ENCODE measurements at regions not wholly inside any gene's neighbourhood (a gene's known extent, or its start where the extent isn't known, plus 50 kb on each side); places are given as distances from the start of the nearest gene placed in this dataset.

DNA sequence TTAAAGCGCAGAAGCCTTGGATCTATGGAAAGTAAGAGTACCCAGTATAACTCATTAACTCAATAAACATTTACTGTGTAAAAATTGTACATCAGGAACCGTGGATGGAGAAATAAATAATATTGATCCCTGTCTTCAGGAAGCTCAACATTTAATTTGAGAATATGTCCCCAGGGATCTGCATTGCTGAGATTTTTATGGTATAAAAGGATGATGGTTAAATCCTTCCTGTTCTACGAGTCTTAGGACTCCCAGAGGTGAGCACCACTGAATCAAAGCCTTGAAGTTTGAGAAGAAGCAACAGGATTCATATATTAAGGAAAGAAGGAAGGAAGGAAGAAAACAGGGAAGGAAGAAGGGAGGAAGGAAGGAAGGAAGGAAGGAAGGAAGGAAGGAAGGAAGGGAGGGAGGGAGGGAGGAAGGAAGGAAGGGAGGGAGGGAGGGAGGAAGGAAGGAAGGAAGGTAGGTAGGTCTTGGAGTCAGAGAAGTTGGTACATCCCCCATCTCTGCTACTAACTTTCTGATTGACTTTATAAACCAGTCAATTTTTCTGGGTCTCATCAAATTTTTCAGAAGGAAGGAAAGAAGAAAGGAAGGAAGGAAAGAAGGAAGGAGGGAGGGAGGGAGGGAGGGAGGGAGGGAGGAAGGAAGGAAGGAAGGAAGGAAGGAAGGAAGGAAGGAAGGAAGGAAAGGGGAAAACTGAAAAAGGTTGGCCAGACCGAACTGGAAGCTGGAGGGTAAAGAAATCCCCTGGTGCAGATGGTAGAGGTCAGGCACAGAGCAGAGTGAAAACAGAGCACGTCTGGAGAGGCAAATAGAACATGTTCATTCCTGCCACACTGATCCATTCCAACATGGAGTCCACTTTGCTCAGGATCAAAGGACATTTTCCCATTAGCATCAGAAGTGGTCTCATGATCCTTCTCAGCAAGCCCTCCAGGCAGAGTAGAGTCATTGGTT is 422.2 kb upstream of the CDH11 start:
- no peak for DNase-seq (ENCODE audit: low read depth)

- DNase-seq (ENCODE audit: low read depth) = no peak
These were observed 419.8 kb upstream of the CDH11 start for GRCh38 chr16:65541646-65542045.

GRCh38 chr16:65540901-65541300 is 419.0 kb upstream of the CDH11 start:
- no peak for DNase-seq (ENCODE audit: low read depth)

DNA sequence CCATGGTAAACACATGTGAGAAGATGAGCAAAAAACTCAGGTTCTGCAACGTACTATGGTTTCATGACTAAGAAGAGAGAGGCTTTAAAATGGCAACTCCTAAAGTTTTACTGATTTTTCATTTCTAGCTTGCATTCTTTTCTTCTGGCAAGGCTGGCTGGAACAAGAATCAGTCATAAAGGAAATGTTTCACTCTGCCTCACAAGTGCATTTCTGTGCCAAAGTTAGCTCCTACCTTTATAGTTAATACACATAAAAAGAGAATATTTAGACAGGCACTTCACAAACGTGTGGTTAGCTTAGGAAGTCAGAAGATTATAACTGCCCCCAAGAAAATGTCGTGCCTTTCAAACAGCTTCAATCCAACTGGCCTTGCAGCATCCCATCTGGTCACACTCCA is 417.1 kb upstream of the CDH11 start:
- DNase-seq (ENCODE audit: low read depth) = no peak

- no peak for DNase-seq (ENCODE audit: low read depth)
These were observed 415.5 kb upstream of the CDH11 start for GRCh38 chr16:65537336-65537735.

DNA sequence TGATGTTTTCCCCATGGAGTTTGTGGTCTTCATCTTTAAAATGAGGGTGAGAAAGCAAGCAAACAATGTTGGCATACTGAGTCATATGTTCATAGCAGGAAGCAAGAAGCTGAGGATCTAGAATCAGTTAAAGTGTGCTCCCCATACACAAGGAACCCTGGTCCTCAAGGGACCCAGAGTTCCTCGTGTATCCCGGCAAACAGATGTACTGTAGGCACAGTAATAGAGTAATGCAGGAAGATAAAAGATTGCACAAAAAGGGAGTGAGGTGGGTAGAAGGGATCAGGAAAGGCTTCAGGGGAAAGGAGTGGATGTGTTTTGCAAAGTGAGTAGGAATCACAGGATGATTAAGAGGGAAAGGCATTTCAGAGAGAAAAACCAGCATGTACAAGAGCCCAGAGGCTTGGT is 412.3 kb upstream of the CDH11 start:
- no peak for DNase-seq (ENCODE audit: low read depth)

DNA sequence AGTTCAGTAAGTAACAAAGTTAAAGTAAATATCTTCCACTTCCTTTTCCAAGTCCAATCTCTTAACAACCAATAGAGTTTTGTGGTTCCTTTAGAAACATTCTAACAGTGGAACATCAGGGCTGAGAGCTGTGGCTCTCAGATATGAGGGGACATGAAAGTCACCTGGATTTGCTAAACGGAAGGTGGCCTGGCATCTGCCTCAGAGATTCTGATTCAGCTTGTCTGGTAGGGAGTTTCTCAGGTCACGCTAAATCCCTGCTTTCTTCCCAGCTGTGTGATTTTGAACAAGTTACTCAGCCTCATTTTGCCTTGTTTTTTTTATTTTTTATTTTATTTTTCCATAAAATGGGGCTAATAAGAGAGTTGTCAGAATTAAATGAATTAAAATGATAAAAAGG is 411.0 kb upstream of the CDH11 start:
- DNase-seq (ENCODE audit: low read depth) = no peak

- DNase-seq (ENCODE audit: low read depth) = no peak
These were observed 410.4 kb upstream of the CDH11 start for GRCh38 chr16:65532258-65532657.

- no peak for DNase-seq (ENCODE audit: low read depth)
These were observed 409.6 kb upstream of the CDH11 start for GRCh38 chr16:65531475-65531874.

DNA sequence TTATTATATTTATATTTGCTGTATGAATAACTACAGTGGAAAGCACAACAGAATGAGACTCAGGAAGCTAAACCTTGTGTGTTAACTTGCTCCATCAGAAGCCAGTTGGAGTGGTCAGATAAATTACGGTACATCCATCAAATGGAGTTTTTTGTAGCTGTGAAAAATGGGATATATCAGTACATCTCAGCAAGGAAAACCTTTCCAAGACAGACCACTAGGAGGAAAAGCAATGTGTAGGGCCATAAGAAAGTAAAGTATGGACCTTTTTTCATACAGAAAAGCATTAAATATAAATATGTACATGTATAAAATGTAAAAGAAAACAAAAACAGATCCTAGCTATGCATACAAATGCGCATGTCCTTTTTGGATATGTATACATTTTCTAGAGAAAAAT is 403.8 kb upstream of the CDH11 start:
- no peak for DNase-seq (ENCODE audit: low read depth)

DNA sequence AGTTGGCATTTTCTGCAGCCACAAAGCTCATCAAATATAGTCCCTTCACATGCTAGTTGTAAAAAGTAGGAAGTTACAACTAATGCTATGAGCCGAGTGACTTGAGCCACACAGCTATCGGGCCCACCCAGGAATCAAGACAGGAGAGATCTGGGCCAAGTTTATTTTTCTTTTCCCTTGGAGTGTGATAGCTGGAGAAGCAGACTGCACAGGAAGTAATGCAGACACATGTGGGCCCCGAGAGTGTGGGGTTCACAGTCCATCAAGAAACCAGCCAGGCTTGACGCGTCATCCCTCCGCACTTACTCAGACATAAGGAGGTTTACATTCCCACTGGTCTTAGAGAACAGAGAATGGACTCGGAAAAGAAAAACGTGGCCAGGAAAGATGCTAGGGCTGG is 403.1 kb upstream of the CDH11 start:
- no peak for DNase-seq (ENCODE audit: low read depth)

DNA sequence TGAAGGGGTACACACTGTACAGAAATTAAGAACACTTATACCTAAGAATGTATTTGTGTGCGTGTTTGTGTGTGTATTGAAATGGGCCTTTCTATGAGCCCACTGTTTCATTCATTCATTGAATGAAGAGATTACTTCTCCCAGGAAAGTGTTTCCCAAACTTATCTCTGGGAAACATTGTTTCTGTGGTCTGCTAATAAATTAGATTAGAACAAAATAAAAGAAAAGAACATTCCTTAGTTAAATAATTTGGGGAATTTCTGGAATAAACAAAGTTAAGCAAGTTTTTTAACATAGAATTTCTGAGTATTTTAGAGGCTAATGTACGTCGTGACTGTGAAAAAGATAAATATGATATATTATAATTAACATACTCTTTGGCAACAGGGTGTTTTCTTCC is 402.4 kb upstream of the CDH11 start:
- no peak for DNase-seq (ENCODE audit: low read depth)

DNA sequence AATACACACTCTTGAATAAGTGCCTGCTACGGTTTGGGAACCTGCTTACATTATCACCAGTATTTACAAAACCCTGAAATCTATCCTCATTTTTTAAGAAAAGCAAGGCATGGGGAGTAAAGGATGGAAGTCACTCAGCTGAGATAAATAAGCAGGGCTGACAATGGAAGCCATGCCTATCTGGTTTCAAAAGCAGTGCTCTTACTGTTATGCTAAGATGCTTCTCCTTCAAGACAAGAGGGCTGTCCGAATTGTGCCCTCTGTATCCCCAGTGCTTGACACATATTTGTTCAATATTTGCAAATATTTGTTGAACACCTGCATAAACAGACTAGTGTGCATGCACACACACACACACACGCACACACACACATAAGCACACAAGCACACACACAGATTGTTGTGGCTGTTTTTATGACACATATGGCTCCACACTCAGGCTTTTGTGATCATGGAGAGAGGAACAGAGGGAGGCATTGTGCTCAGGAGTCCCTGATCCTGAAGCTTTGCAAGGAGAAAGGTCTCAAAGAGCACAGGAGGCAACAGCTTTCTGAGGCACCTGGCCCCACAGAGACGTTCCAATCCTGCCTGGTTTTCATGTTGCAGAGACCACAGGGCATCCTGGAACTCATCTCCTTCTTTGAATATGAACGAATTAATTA is 401.6 kb upstream of the CDH11 start:
- DNase-seq (ENCODE audit: low read depth) = no peak

- DNase-seq (ENCODE audit: low read depth) = no peak
These were observed 400.5 kb upstream of the CDH11 start for GRCh38 chr16:65522412-65522811.

GRCh38 chr16:65521633-65522328 is 399.9 kb upstream of the CDH11 start:
- DNase-seq (ENCODE audit: low read depth) = no peak

DNA sequence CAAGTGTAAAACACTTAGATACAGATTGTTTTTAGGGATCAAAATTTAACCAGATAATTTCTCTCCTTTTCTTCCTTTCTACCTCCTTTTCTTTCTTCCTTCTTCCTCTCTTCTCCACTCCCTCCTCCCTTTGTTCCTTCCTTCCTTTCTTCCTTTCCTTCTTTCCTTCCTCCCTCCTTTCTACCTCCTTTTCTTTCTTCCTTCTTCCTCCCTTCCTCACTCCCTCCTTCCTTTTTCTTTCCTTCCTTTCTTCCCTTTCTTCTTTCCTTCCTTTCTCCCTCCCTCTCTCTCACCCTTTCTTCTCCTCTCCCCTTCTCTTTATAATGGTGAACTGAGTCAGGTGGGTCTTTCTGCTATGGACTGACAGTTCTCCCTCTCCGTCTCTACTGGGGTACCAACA is 397.5 kb upstream of the CDH11 start:
- no peak for DNase-seq (ENCODE audit: low read depth)

DNA sequence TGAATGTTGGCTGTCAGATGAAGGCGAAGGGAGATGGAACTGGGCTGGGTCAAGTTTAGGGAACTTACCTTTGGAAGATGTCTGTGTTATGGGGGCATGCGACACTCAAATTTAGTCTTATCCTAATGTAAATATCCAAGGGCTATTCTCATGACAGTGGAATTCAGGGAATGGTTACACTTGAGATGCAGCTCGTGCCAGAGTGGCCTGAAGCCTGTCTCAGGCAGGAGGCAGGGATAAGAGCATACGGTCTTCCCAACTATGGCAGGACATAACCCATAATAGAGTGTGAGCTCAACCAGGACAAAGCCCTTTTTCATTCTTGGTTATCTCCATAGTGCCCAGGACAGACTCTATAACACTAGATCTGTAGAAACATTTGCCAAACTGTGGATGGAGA is 393.3 kb upstream of the CDH11 start:
- no peak for DNase-seq (ENCODE audit: low read depth)

GRCh38 chr16:65510850-65511249 is 389.0 kb upstream of the CDH11 start:
- DNase-seq (ENCODE audit: low read depth) = no peak

GRCh38 chr16:65510241-65510640 is 388.4 kb upstream of the CDH11 start:
- DNase-seq (ENCODE audit: low read depth) = no peak

- DNase-seq (ENCODE audit: low read depth) = no peak
These were observed 387.3 kb upstream of the CDH11 start for GRCh38 chr16:65509172-65509571.

DNA sequence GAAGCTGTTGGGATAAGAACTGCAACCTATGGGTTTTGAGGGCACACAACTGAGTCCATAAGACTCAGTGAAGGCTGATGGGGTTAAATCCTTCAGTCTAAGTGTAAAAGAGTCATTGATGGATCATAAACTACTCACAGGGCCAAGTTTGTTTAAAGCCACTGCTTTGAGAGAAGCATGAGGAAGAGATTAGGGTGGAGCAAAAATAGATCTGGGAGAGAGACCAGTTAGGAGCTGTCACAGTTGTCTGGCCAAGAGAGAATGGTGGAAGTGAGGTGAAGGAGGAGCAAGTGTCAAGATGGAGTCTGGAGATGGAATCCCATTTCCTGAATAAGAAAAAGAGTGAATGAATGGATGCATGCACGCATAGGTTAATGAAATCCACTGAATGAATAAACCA is 379.1 kb upstream of the CDH11 start:
- no peak for DNase-seq (ENCODE audit: low read depth)

- DNase-seq (ENCODE audit: low read depth) = no peak
These were observed 378.1 kb upstream of the CDH11 start for GRCh38 chr16:65500007-65500406.

DNA sequence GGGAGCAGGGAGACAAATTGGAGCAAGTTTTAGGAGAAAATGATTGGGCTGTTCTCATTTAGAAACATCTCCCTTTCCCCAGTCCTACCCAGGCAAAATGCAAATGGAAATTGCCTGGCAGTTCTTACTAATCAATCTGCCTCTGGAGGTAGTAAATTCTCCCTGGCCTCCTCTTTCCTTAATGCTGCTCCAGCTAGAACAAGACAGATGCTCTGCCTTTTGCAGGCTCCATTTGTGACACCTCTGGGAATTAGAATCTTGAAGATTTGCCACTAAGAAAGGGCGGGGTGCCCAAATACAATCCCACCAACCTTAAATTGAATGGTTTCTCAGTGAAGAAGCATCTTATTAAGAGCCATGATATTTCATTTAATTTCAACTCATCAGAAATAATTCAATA is 377.7 kb upstream of the CDH11 start:
- no peak for DNase-seq (ENCODE audit: low read depth)

All from HS-27A (cell line).